Uterus (tissue), 3 donors: ENCODE measurements at regions not wholly inside any gene's neighbourhood (a gene's known extent, or its start where the extent isn't known, plus 50 kb on each side); places are given as distances from the start of the nearest gene placed in this dataset.

Experiments used
- DNase-seq, 2 donors: peaks; one replicate each; pipeline ENCODE4 v3.0.0-alpha.2; 2019 to 2020
- H3K27ac ChIP-seq, 2 donors: fragments of 200-600 bp; sonication (generic); 1 replicate in 1 of 2; 2 replicates in 1 of 2; pipeline ENCODE4 v1.5.1; 2016 to 2018
- H3K27me3 ChIP-seq, 2 donors: fragments of 200-600 bp; sonication (generic); one replicate each; pipeline ENCODE4 v1.5.1; 2018 to 2019; ENCODE audit warnings: control low read depth in 1 of 2
- H3K36me3 ChIP-seq, 2 donors: fragments of 200-600 bp; sonication (generic); one replicate each; pipeline ENCODE4 v1.5.1; 2019; ENCODE audit warnings: control low read depth in 1 of 2
- H3K4me1 ChIP-seq, 2 donors: fragments of 200-600 bp; sonication (generic); one replicate each; pipeline ENCODE4 v1.5.1; 2018 to 2019; ENCODE audit warnings: control low read depth in 1 of 2
- H3K4me3 ChIP-seq, 2 donors: fragments of 200-600 bp; sonication (generic); 1 replicate in 1 of 2; 2 replicates in 1 of 2; pipeline ENCODE4 v1.5.1; 2018 to 2019; ENCODE audit warnings: mild to moderate bottlenecking in 1 of 2
- H3K9me3 ChIP-seq, 2 donors: fragments of 200-600 bp; sonication (generic); one replicate each; pipeline ENCODE4 v1.5.1; 2019; ENCODE audit warnings: control low read depth in 1 of 2
- POLR2A ChIP-seq, 2 donors: fragments of 450-650 bp; IDR thresholded peaks; one replicate each; pipeline ENCODE4 v1.6.1; 2016; ENCODE audit warnings: antibody characterized with exemption in 2 of 2, mild to moderate bottlenecking in 1 of 2, moderate library complexity in 1 of 2
- intact Hi-C: fragments of 100-400 bp; cut with DNase I; formaldehyde crosslinking; loops from one replicate; pipeline ENCODE4 v1.15.1; 2023; ENCODE audit warnings: low total_unique reads
- TF ChIP-seq, protein P1 (sequence below), 4 experiments: fragments of 200-600 bp in 2 of 4; fragments of 450-650 bp in 2 of 4; sonication (generic) in 2 of 4; IDR thresholded peaks; one replicate each; pipeline ENCODE4 v1.5.1; 2016 to 2019; ENCODE audit warnings: antibody characterized with exemption in 4 of 4, mild to moderate bottlenecking in 2 of 4, moderate library complexity in 1 of 4
- donor health status: DM: yes; HTN: yes; CAD: no.

DNA sequence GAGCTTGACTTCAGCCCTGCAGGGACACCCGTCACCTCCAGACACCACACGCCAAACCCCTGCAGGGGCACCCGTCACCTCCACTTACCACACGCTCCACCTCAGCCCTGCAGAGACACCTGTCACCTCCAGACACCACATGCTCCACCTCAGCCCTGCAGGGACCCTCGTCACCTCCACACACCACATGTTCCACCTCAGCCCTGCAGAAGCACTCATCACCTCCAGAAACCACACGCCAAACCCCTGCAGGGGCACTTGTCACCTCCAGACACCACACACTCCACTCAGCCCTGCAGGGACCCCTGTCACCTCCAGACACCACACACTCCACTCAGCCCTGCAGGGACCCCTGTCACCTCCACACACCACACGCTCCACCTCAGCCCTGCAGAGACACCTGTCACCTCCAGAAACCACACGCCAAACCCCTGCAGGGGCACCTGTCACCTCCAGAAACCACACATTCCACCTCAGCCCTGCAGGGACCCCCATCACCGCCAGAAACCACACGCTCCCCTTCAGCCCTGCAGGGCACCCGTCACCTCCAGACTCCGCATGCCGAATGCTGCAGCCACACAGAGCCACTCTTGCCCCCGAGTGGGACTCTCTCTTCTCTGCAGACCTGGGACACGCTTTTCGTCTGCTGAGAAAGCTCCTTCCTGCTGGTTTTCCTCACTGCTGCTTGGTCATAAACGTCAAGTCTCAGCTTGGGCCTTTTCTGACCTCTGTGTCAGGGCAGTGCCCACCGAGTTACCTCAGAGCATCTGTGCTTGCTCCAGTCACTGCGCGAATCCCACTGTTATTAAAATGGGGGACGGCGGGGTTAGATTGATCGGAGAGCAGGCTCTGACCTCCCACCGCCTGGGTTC lies 77.5 kb upstream of the SALL3 start:
- H3K36me3 ChIP-seq: no peaks in the 10 kb centered on the region
- intact Hi-C loops: no loop called here
- H3K4me3 ChIP-seq: no peak overlapping the region
- H3K9me3 ChIP-seq: no peaks in the 10 kb centered on the region
- H3K27ac ChIP-seq: no peak overlapping the region
- TF ChIP-seq POLR2A (IDR thresholded peaks at IDR 0.05): no peak
- TF ChIP-seq, protein P1, sequence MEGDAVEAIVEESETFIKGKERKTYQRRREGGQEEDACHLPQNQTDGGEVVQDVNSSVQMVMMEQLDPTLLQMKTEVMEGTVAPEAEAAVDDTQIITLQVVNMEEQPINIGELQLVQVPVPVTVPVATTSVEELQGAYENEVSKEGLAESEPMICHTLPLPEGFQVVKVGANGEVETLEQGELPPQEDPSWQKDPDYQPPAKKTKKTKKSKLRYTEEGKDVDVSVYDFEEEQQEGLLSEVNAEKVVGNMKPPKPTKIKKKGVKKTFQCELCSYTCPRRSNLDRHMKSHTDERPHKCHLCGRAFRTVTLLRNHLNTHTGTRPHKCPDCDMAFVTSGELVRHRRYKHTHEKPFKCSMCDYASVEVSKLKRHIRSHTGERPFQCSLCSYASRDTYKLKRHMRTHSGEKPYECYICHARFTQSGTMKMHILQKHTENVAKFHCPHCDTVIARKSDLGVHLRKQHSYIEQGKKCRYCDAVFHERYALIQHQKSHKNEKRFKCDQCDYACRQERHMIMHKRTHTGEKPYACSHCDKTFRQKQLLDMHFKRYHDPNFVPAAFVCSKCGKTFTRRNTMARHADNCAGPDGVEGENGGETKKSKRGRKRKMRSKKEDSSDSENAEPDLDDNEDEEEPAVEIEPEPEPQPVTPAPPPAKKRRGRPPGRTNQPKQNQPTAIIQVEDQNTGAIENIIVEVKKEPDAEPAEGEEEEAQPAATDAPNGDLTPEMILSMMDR (IDR thresholded peaks at IDR 0.05): no peak
- no peak for DNase-seq
- H3K27me3 ChIP-seq: no peaks in the 10 kb centered on the region
- no peaks in the 10 kb centered on the region for H3K4me1 ChIP-seq

DNA sequence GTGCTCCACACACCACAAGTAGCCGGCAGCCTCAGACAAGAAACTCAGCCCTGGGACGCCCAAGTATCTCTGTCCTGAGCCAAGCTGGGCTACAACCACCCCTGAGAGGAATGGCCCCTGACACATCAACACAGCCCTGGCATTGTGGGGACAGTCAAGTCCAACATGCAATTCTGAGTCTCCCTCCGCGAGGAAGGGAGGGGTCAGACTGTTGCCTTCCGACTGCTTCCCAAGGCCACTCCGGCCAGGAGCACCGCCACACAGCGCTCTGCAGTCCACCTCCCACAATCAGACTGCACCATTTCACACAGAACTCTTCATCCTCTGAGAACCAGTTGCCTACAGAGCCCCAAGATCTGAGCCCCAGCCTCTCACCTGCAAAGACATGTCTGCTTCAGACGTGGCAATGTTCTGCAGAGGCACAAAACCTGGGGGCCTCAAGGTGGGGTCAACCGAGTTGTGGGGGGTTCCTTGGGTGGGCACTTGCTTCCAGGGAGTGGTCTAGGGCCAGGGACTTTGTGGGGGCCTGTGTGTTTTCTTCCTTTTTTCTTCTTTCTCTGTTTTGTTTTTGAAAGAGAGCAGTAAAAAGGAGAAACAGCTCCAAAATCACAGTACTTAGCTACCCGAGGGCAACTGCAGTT lies 76.7 kb upstream of the SALL3 start:
- H3K9me3 ChIP-seq: no peaks in the 10 kb centered on the region
- no peaks in the 10 kb centered on the region for H3K4me1 ChIP-seq
- TF ChIP-seq POLR2A (IDR thresholded peaks at IDR 0.05): no peak
- TF ChIP-seq, protein P1 (IDR thresholded peaks at IDR 0.05): no peak
- H3K27me3 ChIP-seq: no peaks in the 10 kb centered on the region
- H3K27ac ChIP-seq: no peak overlapping the region
- no peak for DNase-seq
- intact Hi-C loops: no loop called here
- no peak overlapping the region for H3K4me3 ChIP-seq
- H3K36me3 ChIP-seq: no peaks in the 10 kb centered on the region

DNA sequence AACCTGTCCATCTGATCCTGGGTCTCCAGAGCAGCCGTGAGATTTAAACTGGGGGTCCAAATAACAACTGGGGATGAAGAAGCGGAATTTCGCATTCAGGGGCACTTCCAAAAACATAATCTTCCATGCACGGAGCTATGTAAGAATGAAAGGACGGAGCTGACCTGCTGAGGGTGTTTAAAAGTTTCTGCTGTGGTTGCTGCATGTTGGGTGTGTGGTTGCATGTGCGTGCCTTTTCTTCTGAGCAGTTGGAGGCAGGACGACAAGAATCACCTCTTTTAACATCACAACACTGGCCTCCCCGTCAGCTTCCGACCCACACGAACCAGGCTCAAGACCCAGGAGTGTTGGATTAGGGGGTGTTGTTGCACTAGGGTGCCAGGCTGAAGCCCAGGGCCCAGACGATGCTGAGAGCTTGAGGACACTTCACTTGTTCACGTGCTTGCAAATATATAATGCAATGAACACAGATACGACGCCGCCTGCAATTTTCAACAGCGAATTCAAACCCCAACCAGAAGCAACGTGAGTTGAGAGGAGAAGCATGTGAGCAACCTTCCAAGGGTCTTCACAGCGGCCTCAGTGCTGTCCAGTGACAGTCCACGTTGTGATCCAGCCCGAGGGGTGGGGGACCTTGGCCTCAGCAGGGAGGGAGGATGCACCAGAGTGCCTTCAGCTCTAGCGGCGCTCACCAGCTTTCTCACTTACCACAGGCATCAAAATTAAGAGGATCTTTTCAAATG lies 76.0 kb upstream of the SALL3 start:
- Histone ChIP-seq H3K4me1 (no peaks in the 10 kb centered on the region), H3K27ac (no peak overlapping the region), H3K9me3 (no peaks in the 10 kb centered on the region), H3K27me3 (no peaks in the 10 kb centered on the region), H3K4me3 (no peak overlapping the region), H3K36me3 (no peaks in the 10 kb centered on the region)
- TF ChIP-seq, protein P1 (IDR thresholded peaks at IDR 0.05): no peak
- no peak for TF ChIP-seq POLR2A (IDR thresholded peaks at IDR 0.05)
- intact Hi-C loops: no loop called here
- DNase-seq: no peak

DNA sequence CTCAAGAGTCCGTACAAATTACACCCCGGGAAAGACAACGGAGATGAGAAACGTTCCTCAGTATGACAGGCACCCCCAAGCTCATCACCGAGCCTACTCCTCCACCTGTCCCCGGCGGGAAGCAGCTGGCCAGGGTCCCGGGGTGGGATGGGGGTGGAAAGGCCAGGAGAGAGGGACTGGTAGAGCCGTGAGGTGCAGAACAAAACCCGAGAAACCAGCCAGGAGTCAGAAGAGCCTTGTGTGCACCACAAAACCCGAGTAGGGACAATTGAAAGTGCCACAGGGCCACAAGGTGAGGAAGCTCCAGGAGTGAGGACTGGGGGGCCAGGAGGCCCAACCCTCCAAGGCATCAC lies 75.5 kb upstream of the SALL3 start:
- intact Hi-C loops: no loop called here
- Histone ChIP-seq H3K27ac (no peak overlapping the region), H3K27me3 (no peaks in the 10 kb centered on the region), H3K9me3 (no peaks in the 10 kb centered on the region), H3K4me1 (no peaks in the 10 kb centered on the region), H3K4me3 (no peak overlapping the region), H3K36me3 (no peaks in the 10 kb centered on the region)
- no peak for DNase-seq
- no peak for TF ChIP-seq POLR2A (IDR thresholded peaks at IDR 0.05)
- TF ChIP-seq, protein P1 (IDR thresholded peaks at IDR 0.05): no peak

DNA sequence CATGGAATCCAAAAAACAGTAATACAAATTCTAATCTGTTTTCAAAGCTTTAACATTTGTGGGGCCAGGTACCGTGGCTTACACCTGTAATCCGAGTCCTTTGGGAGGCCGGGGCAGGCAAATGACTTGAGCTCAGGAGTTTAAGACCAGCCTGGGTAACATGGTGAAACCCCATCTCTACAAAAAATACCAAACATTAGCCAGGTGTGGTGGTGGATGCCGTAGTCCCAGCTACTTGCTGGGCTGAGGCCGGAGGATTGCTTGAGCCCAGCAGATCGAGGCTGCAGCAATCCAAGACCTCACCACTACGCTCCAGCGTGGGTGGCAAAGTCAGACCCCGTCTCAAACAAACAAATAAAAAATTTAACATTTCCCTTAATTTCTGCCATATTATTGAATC lies 74.3 kb upstream of the SALL3 start:
- no peaks in the 10 kb centered on the region for H3K9me3 ChIP-seq
- TF ChIP-seq, protein P1 (IDR thresholded peaks at IDR 0.05): no peak
- TF ChIP-seq POLR2A (IDR thresholded peaks at IDR 0.05): no peak

More for the DNA sequence above, 74.3 kb upstream of the SALL3 start:
- intact Hi-C loops: no loop called here
- H3K4me3 ChIP-seq: no peak overlapping the region
- no peaks in the 10 kb centered on the region for H3K4me1 ChIP-seq
- no peak for DNase-seq
- no peaks in the 10 kb centered on the region for H3K27me3 ChIP-seq
- no peaks in the 10 kb centered on the region for H3K36me3 ChIP-seq
- H3K27ac ChIP-seq: no peak overlapping the region
